CD4-positive, CD25-positive, alpha-beta regulatory T cell (primary cell): ENCODE measurements at regions not wholly inside any gene's neighbourhood (a gene's known extent, or its start where the extent isn't known, plus 50 kb on each side); places are given as distances from the start of the nearest gene placed in this dataset.
"Not testable (repeated sequence)": the region's sequence is repeated elsewhere in the genome, so short reads cannot be mapped to it uniquely, and the experiment has no call there.

Experiments
- ATAC-seq, 2 donors: fragments of 150-1000 bp; cut with Tn5 transposase; one replicate each; pipeline ENCODE4 v1.10.0; 2021; ENCODE audit warnings: low read depth in 2 of 2, moderate number of reproducible peaks in 2 of 2, moderate library complexity in 1 of 2
- DNase-seq, 3 donors: peaks; one replicate each; pipeline versions ENCODE4 v3.0.0 to v3.0.0-alpha.2; 2012 to 2022; ENCODE audit warnings: mixed read lengths in 1 of 3
- H3K27ac ChIP-seq: one replicate; pipeline ENCODE4 v1.7.0; 2013; ENCODE audit warnings: mild to moderate bottlenecking, low read length; ENCODE audit not compliant: insufficient read depth, poor library complexity, severe bottlenecking
- H3K27me3 ChIP-seq: one replicate; pipeline ENCODE4 v1.7.0; 2013; ENCODE audit warnings: low read length; ENCODE audit not compliant: control insufficient read depth, insufficient read depth
- H3K36me3 ChIP-seq: one replicate; pipeline ENCODE4 v1.7.0; 2013; ENCODE audit warnings: mild to moderate bottlenecking, low read length, moderate library complexity; ENCODE audit not compliant: control insufficient read depth, insufficient read depth
- H3K4me1 ChIP-seq: 2 replicates; pipeline ENCODE4 v1.7.0; 2013; ENCODE audit warnings: mild to moderate bottlenecking, low read length; ENCODE audit not compliant: insufficient read depth, control insufficient read depth, poor library complexity, severe bottlenecking
- H3K4me3 ChIP-seq: one replicate; pipeline ENCODE4 v1.7.0; 2013; ENCODE audit warnings: low read depth, mild to moderate bottlenecking, low read length, moderate library complexity
- H3K9me3 ChIP-seq, 2 experiments: 1 replicate in 1 of 2; 2 replicates in 1 of 2; pipeline ENCODE4 v1.7.0; 2013; ENCODE audit warnings: low read length in 2 of 2, mild to moderate bottlenecking in 1 of 2, moderate library complexity in 1 of 2; ENCODE audit not compliant: control insufficient read depth in 2 of 2
- H3K27ac Mint-ChIP-seq, 3 donors: one replicate each; pipeline ENCODE4 v1.8.0; 2020 to 2022; ENCODE audit warnings: mild to moderate bottlenecking in 3 of 3, mixed read lengths in 3 of 3, moderate library complexity in 2 of 3
- H3K27me3 Mint-ChIP-seq: one replicate; pipeline ENCODE4 v1.8.0; 2022; ENCODE audit warnings: mild to moderate bottlenecking, mixed read lengths
- H3K36me3 Mint-ChIP-seq: one replicate; pipeline ENCODE4 v1.8.0; 2020; ENCODE audit warnings: mixed read lengths
- H3K4me1 Mint-ChIP-seq, 4 donors: one replicate each; pipeline ENCODE4 v1.8.0; 2020 to 2022; ENCODE audit warnings: mixed read lengths in 4 of 4, mild to moderate bottlenecking in 1 of 4
- H3K4me3 Mint-ChIP-seq, 4 donors: one replicate each; pipeline ENCODE4 v1.8.0; 2020 to 2022; ENCODE audit warnings: mild to moderate bottlenecking in 4 of 4, mixed read lengths in 4 of 4, moderate library complexity in 3 of 4
- H3K9me3 Mint-ChIP-seq, 7 donors: one replicate each; pipeline ENCODE4 v1.8.0; 2020 to 2022; ENCODE audit warnings: mixed read lengths in 7 of 7, mild to moderate bottlenecking in 3 of 7, moderate library complexity in 2 of 7

DNA sequence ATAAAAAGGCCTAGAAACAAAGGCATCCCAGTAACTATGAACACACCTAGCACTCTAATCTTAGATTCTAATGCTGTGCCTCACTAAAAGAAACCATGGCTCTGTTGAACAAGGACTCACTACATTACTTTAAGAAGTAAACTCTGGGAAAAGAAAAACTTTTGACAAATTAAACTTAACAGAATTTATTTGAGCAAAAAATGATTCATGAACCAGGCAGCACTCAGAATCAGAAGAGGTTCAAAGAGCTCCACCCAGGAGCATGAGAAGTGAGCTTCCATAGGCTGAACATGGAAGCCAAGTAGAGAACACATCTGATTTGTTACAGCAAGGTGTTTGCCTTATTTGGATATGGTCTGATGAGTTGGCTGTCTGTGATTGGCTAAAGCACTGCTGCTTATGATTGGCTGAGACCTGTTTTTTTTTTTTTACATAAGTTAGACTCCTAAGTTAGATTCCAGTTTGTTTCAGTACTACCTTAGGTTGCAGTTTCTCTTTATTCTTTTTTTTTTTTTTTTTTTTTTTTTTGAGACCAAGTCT is 343.6 kb upstream of the SASH1 start:
- Mint-ChIP-seq H3K27me3 (no peaks in the 10 kb centered on the region), H3K27ac (no peak overlapping the region), H3K36me3 (no peaks in the 10 kb centered on the region), H3K4me3 (no peak overlapping the region), H3K4me1 (no peaks in the 10 kb centered on the region), H3K9me3 (peaks cover 0 to 10% (median 5%) of the 10 kb centered on the region in 7 donors)
- DNase-seq (no peak), ATAC-seq (no peak)
- no peaks in the 10 kb centered on the region for H3K9me3 ChIP-seq
- no peaks in the 10 kb centered on the region for H3K4me1 ChIP-seq
- no peaks in the 10 kb centered on the region for H3K36me3 ChIP-seq
- no peak overlapping the region for H3K27ac ChIP-seq
- H3K27me3 ChIP-seq, result no peaks in the 10 kb centered on the region
- no peak overlapping the region for H3K4me3 ChIP-seq

DNA sequence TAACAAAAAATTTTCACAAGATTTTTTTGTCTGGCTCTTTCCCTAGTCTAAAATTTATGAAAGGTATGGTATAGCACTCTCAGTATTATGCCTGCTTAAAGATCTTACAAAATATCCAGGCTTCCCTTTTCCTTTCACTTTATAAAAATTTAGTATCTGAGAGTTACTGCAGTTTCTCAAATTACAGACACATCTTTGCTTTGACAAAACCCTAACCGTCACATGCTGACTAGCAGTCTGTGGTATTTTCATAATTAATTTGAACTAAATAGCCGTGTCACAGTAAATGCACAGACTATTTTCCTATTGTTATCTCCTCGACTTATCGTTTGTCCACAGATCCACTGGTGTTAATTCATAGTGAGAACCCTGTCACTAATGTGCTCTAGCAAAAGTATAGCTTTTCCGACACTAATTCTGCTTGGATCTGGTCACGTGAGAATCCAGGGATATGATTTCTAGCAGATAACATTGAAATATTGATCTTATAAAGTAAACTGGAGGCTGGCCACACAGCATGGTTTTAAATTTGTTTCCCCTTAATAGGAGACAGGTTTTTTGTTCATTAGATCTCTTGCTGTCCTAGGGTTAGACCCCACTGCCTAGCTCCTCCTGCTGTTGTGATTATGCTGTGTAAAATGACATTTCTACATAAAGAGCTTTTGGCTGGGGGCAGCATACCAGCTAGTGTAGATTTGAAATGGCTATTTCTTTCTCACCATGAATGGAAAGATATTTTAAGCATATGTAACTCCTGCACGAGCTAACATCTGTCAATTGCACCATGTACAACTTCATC is 340.6 kb upstream of the SASH1 start:
- Mint-ChIP-seq H3K27me3 (no peaks in the 10 kb centered on the region), H3K27ac (no peak overlapping the region), H3K9me3 (peaks cover 0 to 10% (median 5%) of the 10 kb centered on the region in 7 donors), H3K4me1 (no peaks in the 10 kb centered on the region), H3K4me3 (no peak overlapping the region), H3K36me3 (no peaks in the 10 kb centered on the region)
- Histone ChIP-seq H3K36me3 (no peaks in the 10 kb centered on the region), H3K4me3 (no peak overlapping the region), H3K9me3 (no peaks in the 10 kb centered on the region), H3K27ac (no peak overlapping the region), H3K27me3 (no peaks in the 10 kb centered on the region), H3K4me1 (no peaks in the 10 kb centered on the region)
- ATAC-seq (no peak), DNase-seq (no peak)

DNA sequence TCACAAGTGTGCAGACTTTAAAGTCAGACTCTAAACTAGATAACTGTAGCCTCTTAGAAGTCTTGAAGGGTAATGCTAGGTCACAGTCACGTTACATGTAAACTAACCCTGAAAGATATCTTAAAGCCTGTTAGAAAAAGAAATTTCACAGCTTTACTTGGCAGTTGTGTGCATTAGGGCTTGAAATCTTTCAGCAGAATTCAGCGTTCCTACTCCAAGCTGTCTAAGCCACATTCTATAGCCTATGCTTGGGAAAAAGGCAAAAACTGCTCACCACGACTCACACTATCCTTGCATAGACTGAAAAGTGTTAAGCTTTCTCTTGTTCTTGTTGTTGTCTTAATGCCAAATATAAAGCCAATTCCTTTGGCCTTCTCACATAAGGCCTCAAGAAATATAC is 338.0 kb upstream of the SASH1 start:
- peaks cover 0 to 5% (median 4%) of the 10 kb centered on the region in 7 donors for H3K9me3 Mint-ChIP-seq
- no peak overlapping the region for H3K27ac Mint-ChIP-seq
- Histone ChIP-seq H3K4me1 (no peaks in the 10 kb centered on the region), H3K4me3 (no peak overlapping the region), H3K27me3 (no peaks in the 10 kb centered on the region), H3K27ac (no peak overlapping the region), H3K36me3 (no peaks in the 10 kb centered on the region), H3K9me3 (no peaks in the 10 kb centered on the region)
- DNase-seq (no peak), ATAC-seq (no peak)
- no peak overlapping the region for H3K4me3 Mint-ChIP-seq
- no peaks in the 10 kb centered on the region for H3K36me3 Mint-ChIP-seq
- no peaks in the 10 kb centered on the region for H3K27me3 Mint-ChIP-seq
- H3K4me1 Mint-ChIP-seq, result no peaks in the 10 kb centered on the region

DNA sequence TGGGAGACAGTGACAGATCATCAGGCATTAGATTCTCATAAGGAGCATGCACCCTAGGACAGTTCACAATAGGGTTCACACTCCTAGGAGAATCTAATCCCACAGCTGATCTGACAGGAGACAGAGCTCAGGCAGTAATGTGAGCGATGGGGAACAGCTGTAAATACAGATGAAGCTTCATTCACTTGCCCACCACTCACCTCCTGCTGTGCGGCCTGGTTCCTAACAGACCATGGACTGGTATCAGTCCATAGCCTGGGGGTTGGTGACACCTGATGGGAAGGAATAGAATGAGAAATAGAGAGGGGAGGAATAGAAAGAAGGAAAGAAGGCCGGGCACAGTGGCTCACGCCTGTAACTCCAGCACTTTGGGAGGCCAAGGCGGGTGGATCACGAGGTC is 336.8 kb upstream of the SASH1 start:
- H3K27me3 Mint-ChIP-seq, result no peaks in the 10 kb centered on the region

DNA sequence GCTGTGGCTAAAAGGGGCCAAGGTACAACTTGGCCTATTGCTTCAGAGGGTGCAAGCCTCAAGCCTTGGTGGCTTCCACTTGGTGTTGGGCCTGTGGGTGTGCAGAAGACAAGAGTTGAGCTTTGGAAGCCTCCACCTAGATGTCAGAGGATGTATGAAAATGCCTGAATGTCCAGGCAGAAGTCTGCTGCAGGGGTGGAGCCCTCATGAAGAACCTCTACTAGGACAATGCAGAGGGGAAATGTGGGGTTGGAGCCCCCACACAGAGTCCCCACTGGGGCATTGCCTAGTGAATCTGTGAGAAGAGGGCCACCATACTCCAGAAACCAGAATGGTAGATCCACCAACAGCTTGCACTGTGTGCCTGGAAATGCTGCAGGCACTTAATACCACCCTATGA is 332.1 kb upstream of the SASH1 start:
- H3K27me3 Mint-ChIP-seq, H3K9me3 ChIP-seq, H3K4me1 Mint-ChIP-seq, H3K27ac ChIP-seq, DNase-seq, H3K4me3 ChIP-seq, H3K27ac Mint-ChIP-seq, H3K4me3 Mint-ChIP-seq, H3K27me3 ChIP-seq, ATAC-seq, H3K4me1 ChIP-seq, H3K36me3 ChIP-seq, H3K36me3 Mint-ChIP-seq: not testable (repeated sequence)
- H3K9me3 Mint-ChIP-seq, result peaks cover 0 to 24% (median 13%) of the 10 kb centered on the region in 7 donors

More for the DNA sequence above, 336.8 kb upstream of the SASH1 start:
- H3K9me3 Mint-ChIP-seq, result peaks cover 0 to 12% (median 5%) of the 10 kb centered on the region in 7 donors
- H3K36me3 Mint-ChIP-seq, result no peaks in the 10 kb centered on the region
- H3K27ac Mint-ChIP-seq, result no peak overlapping the region
- Histone ChIP-seq H3K9me3 (no peaks in the 10 kb centered on the region), H3K27me3 (no peaks in the 10 kb centered on the region), H3K4me1 (no peaks in the 10 kb centered on the region), H3K4me3 (no peak overlapping the region), H3K36me3 (no peaks in the 10 kb centered on the region), H3K27ac (no peak overlapping the region)
- DNase-seq (no peak), ATAC-seq (no peak)
- no peaks in the 10 kb centered on the region for H3K4me1 Mint-ChIP-seq
- no peak overlapping the region for H3K4me3 Mint-ChIP-seq

DNA sequence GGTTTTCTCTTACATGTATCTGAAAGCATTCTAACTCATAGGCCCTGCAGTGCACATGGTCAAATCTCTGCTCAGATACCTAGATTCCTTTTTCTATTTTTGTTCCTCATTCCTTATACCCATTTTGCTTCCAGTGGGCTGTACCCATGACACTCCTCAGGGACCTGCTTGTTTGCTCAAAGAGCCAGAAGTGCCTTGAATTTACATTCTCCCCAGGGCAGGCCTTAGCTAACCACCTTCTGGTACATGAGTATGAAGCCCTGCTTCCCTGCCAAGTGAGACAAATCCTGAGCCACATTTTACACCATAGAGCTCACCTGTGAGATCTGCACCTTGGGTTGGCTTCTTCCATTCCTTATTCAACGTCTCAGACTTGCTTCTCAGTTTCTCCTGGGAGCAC is 326.6 kb upstream of the SASH1 start:
- H3K4me1 ChIP-seq, result no peaks in the 10 kb centered on the region
- Mint-ChIP-seq H3K9me3 (peaks cover 5 to 14% (median 8%) of the 10 kb centered on the region in 7 donors), H3K4me3 (no peak overlapping the region), H3K36me3 (no peaks in the 10 kb centered on the region), H3K27ac (no peak overlapping the region), H3K4me1 (no peaks in the 10 kb centered on the region), H3K27me3 (no peaks in the 10 kb centered on the region)
- H3K36me3 ChIP-seq, result no peaks in the 10 kb centered on the region
- H3K27ac ChIP-seq, result no peak overlapping the region
- peaks cover 2% of the 10 kb centered on the region in 2 experiments for H3K9me3 ChIP-seq
- DNase-seq (no peak), ATAC-seq (no peak)
- no peaks in the 10 kb centered on the region for H3K27me3 ChIP-seq
- no peak overlapping the region for H3K4me3 ChIP-seq

DNA sequence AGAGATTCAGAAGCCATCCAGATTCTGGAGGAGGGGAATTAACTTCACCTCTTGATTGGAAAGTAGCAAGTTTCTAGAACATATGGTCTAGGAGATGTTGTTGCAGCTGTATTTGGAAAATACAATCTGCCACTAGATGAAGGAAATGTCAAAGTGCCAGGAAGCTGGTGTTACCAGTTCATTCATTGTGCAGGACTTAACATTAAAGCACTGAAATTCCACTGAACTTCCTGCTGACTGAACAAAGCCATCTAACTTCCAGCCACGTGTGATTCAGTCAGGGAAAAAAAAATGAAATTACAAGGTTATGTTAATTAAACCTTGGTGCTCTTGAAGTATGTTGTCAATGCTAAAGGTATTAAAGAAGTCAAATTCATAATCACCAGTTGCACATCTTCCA is 321.5 kb upstream of the SASH1 start:
- no peaks in the 10 kb centered on the region for H3K36me3 ChIP-seq
- H3K36me3 Mint-ChIP-seq, result no peaks in the 10 kb centered on the region
- no peaks in the 10 kb centered on the region for H3K27me3 ChIP-seq

DNA sequence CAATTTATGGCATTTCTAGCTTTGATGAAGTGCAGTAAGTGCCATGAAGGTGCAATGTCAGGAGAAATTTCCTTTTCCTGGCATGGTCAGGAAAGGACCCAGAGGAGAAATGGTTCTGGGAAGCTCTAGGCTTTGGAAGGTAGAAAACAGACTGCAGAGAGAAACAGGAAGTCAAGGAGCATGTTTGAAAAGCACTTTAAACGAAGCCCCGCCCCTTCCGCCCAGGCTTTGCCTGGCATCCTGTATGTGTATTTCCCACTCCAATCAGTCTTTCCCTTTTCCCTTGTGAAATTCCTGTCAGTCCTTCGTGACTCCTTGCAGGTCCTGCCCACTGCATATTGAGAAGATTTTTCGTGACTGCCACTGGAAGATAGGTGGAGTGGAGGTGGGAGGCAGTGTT is 320.9 kb upstream of the SASH1 start:
- no peaks in the 10 kb centered on the region for H3K36me3 ChIP-seq
- Mint-ChIP-seq H3K27ac (no peak overlapping the region), H3K9me3 (peaks cover 2 to 13% (median 7%) of the 10 kb centered on the region in 7 donors), H3K27me3 (no peaks in the 10 kb centered on the region), H3K4me3 (no peak overlapping the region), H3K4me1 (no peaks in the 10 kb centered on the region), H3K36me3 (no peaks in the 10 kb centered on the region)
- H3K27me3 ChIP-seq, result no peaks in the 10 kb centered on the region
- H3K4me1 ChIP-seq, result no peaks in the 10 kb centered on the region
- no peak for DNase-seq
- no peak for ATAC-seq
- no peak overlapping the region for H3K27ac ChIP-seq
- H3K4me3 ChIP-seq, result no peak overlapping the region
- no peaks in the 10 kb centered on the region for H3K9me3 ChIP-seq

More for the DNA sequence above, 321.5 kb upstream of the SASH1 start:
- Histone ChIP-seq H3K4me3 (no peak overlapping the region), H3K9me3 (no peaks in the 10 kb centered on the region), H3K4me1 (no peaks in the 10 kb centered on the region), H3K27ac (no peak overlapping the region)
- H3K27ac Mint-ChIP-seq, result no peak overlapping the region
- no peaks in the 10 kb centered on the region for H3K4me1 Mint-ChIP-seq
- H3K9me3 Mint-ChIP-seq, result peaks cover 2 to 13% (median 7%) of the 10 kb centered on the region in 7 donors
- DNase-seq (no peak), ATAC-seq (no peak)
- H3K27me3 Mint-ChIP-seq, result no peaks in the 10 kb centered on the region
- no peak overlapping the region for H3K4me3 Mint-ChIP-seq
